ENCODE measurements at regions not wholly inside any gene's neighbourhood (a gene's known extent, or its start where the extent isn't known, plus 50 kb on each side); places are given as distances from the start of the nearest gene placed in this dataset.

GRCh38 chr2:6139142-6139541, 447.0 kb downstream of the SOX11 start:
- TF ChIP-seq EZH2phosphoT487 (IDR thresholded peaks at IDR 0.05; ENCODE audit: borderline replicate concordance, low read length) (no peak), EZH2 (IDR thresholded peaks at IDR 0.05; ENCODE audit: low read length, unreplicated experiment) (no peak), CTCF (conservative IDR thresholded peaks at IDR 0.05; ENCODE audit: low read depth, low read length) (no peak)
- no peaks in the 10 kb centered on the region for H3F3A ChIP-seq (ENCODE audit: low read length, unreplicated experiment)
- H3K4me2 ChIP-seq (ENCODE audit: low read length), result no peak overlapping the region
- no peaks in the 10 kb centered on the region for H4K20me1 ChIP-seq (ENCODE audit: low read length)
- no peaks in the 10 kb centered on the region for H3K4me1 ChIP-seq (ENCODE audit: insufficient read depth, low read length)
- intact Hi-C loops (cut with micrococcal nuclease), result no loop called here
- ATAC-seq (no peak), DNase-seq (no peak)
- H3K9me3 ChIP-seq (ENCODE audit: low read length), result no peaks in the 10 kb centered on the region
- H3K36me3 ChIP-seq (ENCODE audit: low read depth, low read length), result no peaks in the 10 kb centered on the region
- H3K9ac ChIP-seq (ENCODE audit: low read length), result no peak overlapping the region
- no peaks in the 10 kb centered on the region for H3K9me2 ChIP-seq (replicated peaks; ENCODE audit: low read length)
- no peaks in the 10 kb centered on the region for H3K79me2 ChIP-seq (ENCODE audit: low read length)
- H2AFZ ChIP-seq (ENCODE audit: low read length), result no peak overlapping the region
- no TSS peak for BruUV-seq (replicated peaks)
- POLR2A ChIA-PET (ENCODE audit: unreplicated experiment), result no interaction called here
- no peak overlapping the region for H3K4me3 ChIP-seq (ENCODE audit: low read length)
- no peak overlapping the region for H3K27ac ChIP-seq (ENCODE audit: low read length)
- CTCF ChIA-PET, result no interaction called here
- H3K27me3 ChIP-seq (ENCODE audit: low read length), result no peaks in the 10 kb centered on the region

DNA sequence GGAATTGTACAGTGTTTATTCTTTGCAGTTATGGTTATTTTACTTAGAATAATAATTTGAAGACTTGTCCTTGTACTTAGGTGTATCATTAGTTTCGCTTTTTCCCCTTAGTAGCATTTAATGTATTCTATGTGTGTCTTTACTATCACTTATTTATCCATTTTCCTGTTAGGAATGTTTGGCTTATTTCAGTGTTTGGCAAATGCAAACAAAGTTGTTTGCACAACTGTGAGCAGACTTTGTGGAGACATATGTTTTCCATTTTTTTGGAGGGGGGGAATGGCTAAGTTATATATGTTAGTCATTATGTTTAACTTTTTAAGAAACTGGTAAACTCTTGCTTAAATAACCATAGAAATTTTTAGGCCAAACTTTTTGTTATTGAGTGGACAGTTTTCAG, 447.7 kb downstream of the SOX11 start:
- Histone ChIP-seq H3K4me2 (ENCODE audit: low read length) (no peak overlapping the region), H3F3A (ENCODE audit: low read length, unreplicated experiment) (no peaks in the 10 kb centered on the region), H3K9ac (ENCODE audit: low read length) (no peak overlapping the region), H3K36me3 (ENCODE audit: low read depth, low read length) (no peaks in the 10 kb centered on the region), H3K9me2 (replicated peaks; ENCODE audit: low read length) (no peaks in the 10 kb centered on the region), H3K4me1 (ENCODE audit: insufficient read depth, low read length) (no peaks in the 10 kb centered on the region), H3K27me3 (ENCODE audit: low read length) (no peaks in the 10 kb centered on the region), H2AFZ (ENCODE audit: low read length) (no peak overlapping the region), H4K20me1 (ENCODE audit: low read length) (no peaks in the 10 kb centered on the region), H3K79me2 (ENCODE audit: low read length) (no peaks in the 10 kb centered on the region), H3K4me3 (ENCODE audit: low read length) (no peak overlapping the region), H3K9me3 (ENCODE audit: low read length) (no peaks in the 10 kb centered on the region), H3K27ac (ENCODE audit: low read length) (no peak overlapping the region)
- no peak for TF ChIP-seq EZH2phosphoT487 (IDR thresholded peaks at IDR 0.05; ENCODE audit: borderline replicate concordance, low read length)
- no peak for TF ChIP-seq CTCF (conservative IDR thresholded peaks at IDR 0.05; ENCODE audit: low read depth, low read length)
- TF ChIP-seq EZH2 (IDR thresholded peaks at IDR 0.05; ENCODE audit: low read length, unreplicated experiment), result no peak
- ATAC-seq (no peak), DNase-seq (no peak)
- intact Hi-C loops (cut with micrococcal nuclease), result no loop called here
- POLR2A ChIA-PET (ENCODE audit: unreplicated experiment), result no interaction called here
- CTCF ChIA-PET, result no interaction called here
- no TSS peak for BruUV-seq (replicated peaks)

- no TSS peak for BruUV-seq (replicated peaks)
- Histone ChIP-seq H3K4me3 (ENCODE audit: low read length) (no peak overlapping the region), H3K4me1 (ENCODE audit: insufficient read depth, low read length) (no peaks in the 10 kb centered on the region), H3F3A (ENCODE audit: low read length, unreplicated experiment) (no peaks in the 10 kb centered on the region), H3K9me3 (ENCODE audit: low read length) (no peaks in the 10 kb centered on the region), H2AFZ (ENCODE audit: low read length) (no peak overlapping the region), H3K36me3 (ENCODE audit: low read depth, low read length) (no peaks in the 10 kb centered on the region), H3K4me2 (ENCODE audit: low read length) (no peak overlapping the region), H4K20me1 (ENCODE audit: low read length) (no peaks in the 10 kb centered on the region), H3K9ac (ENCODE audit: low read length) (no peak overlapping the region), H3K79me2 (ENCODE audit: low read length) (no peaks in the 10 kb centered on the region), H3K27ac (ENCODE audit: low read length) (no peak overlapping the region), H3K27me3 (ENCODE audit: low read length) (no peaks in the 10 kb centered on the region), H3K9me2 (replicated peaks; ENCODE audit: low read length) (no peaks in the 10 kb centered on the region)
- ChIA-PET POLR2A (ENCODE audit: unreplicated experiment) (no interaction called here), CTCF (no interaction called here)
- TF ChIP-seq EZH2 (IDR thresholded peaks at IDR 0.05; ENCODE audit: low read length, unreplicated experiment), result no peak
- no peak for TF ChIP-seq EZH2phosphoT487 (IDR thresholded peaks at IDR 0.05; ENCODE audit: borderline replicate concordance, low read length)
- no peak for TF ChIP-seq CTCF (conservative IDR thresholded peaks at IDR 0.05; ENCODE audit: low read depth, low read length)
- DNase-seq (no peak), ATAC-seq (no peak)
- intact Hi-C loops (cut with micrococcal nuclease), result no loop called here
These were observed 448.3 kb downstream of the SOX11 start for GRCh38 chr2:6140509-6140908.
